ENCODE measurements at regions not wholly inside any gene's neighbourhood (a gene's known extent, or its start where the extent isn't known, plus 50 kb on each side); places are given as distances from the start of the nearest gene placed in this dataset.

- TF ChIP-seq, protein P1, sequence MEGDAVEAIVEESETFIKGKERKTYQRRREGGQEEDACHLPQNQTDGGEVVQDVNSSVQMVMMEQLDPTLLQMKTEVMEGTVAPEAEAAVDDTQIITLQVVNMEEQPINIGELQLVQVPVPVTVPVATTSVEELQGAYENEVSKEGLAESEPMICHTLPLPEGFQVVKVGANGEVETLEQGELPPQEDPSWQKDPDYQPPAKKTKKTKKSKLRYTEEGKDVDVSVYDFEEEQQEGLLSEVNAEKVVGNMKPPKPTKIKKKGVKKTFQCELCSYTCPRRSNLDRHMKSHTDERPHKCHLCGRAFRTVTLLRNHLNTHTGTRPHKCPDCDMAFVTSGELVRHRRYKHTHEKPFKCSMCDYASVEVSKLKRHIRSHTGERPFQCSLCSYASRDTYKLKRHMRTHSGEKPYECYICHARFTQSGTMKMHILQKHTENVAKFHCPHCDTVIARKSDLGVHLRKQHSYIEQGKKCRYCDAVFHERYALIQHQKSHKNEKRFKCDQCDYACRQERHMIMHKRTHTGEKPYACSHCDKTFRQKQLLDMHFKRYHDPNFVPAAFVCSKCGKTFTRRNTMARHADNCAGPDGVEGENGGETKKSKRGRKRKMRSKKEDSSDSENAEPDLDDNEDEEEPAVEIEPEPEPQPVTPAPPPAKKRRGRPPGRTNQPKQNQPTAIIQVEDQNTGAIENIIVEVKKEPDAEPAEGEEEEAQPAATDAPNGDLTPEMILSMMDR (IDR thresholded peaks at IDR 0.05): no peak
- TF ChIP-seq POLR2A (IDR thresholded peaks at IDR 0.05): no peak
Observed at GRCh38 chr7:92949748-92950147, 113.4 kb upstream of the CDK6 start.

All from testis (tissue), 2 donors.